NCI-H774 (cell line): ENCODE measurements at regions not wholly inside any gene's neighbourhood (a gene's known extent, or its start where the extent isn't known, plus 50 kb on each side); places are given as distances from the start of the nearest gene placed in this dataset.

ENCODE experiments used
- DNase-seq: peaks from one replicate; lab custom pipeline; 2025; lab: John Stamatoyannopoulos, UW

- no peak for DNase-seq
These were observed 387.0 kb upstream of the SEMA3D start for GRCh38 chr7:85573844-85574243.

- DNase-seq, result no peak
These were observed 386.5 kb upstream of the SEMA3D start for GRCh38 chr7:85573346-85573745.

- DNase-seq, result no peak
These were observed 384.0 kb upstream of the SEMA3D start for GRCh38 chr7:85570898-85571297.

- no peak for DNase-seq
These were observed 381.1 kb upstream of the SEMA3D start for GRCh38 chr7:85567983-85568382.

GRCh38 chr7:85566095-85566794 is 379.4 kb upstream of the SEMA3D start:
- no peak for DNase-seq

GRCh38 chr7:85565276-85565675 is 378.4 kb upstream of the SEMA3D start:
- no peak for DNase-seq

GRCh38 chr7:85564861-85565260 is 378.0 kb upstream of the SEMA3D start:
- DNase-seq, result no peak

- DNase-seq, result no peak
These were observed 374.9 kb upstream of the SEMA3D start for GRCh38 chr7:85561706-85562105.

- peak; percentile 72 for DNase-seq
These were observed 367.7 kb upstream of the SEMA3D start for GRCh38 chr7:85554236-85555178.

- DNase-seq, result no peak
These were observed 349.3 kb upstream of the SEMA3D start for GRCh38 chr7:85535974-85536729.

- DNase-seq, result no peak
These were observed 343.0 kb upstream of the SEMA3D start for GRCh38 chr7:85529831-85530230.

- no peak for DNase-seq
These were observed 342.3 kb upstream of the SEMA3D start for GRCh38 chr7:85529201-85529600.

GRCh38 chr7:85528581-85528980 is 341.7 kb upstream of the SEMA3D start:
- no peak for DNase-seq

- DNase-seq, result no peak
These were observed 338.8 kb upstream of the SEMA3D start for GRCh38 chr7:85525676-85526075.

GRCh38 chr7:85522070-85522469 is 335.2 kb upstream of the SEMA3D start:
- DNase-seq, result peak; percentile 6

GRCh38 chr7:85521108-85521694 is 334.3 kb upstream of the SEMA3D start:
- no peak for DNase-seq

GRCh38 chr7:85520175-85520574 is 333.3 kb upstream of the SEMA3D start:
- no peak for DNase-seq

GRCh38 chr7:85516675-85517074 is 329.8 kb upstream of the SEMA3D start:
- no peak for DNase-seq

- no peak for DNase-seq
These were observed 325.9 kb upstream of the SEMA3D start for GRCh38 chr7:85512790-85513189.

- DNase-seq, result no peak
These were observed 323.4 kb upstream of the SEMA3D start for GRCh38 chr7:85510287-85510686.

- DNase-seq, result no peak
These were observed 322.6 kb upstream of the SEMA3D start for GRCh38 chr7:85509476-85509875.
